Activated naive CD8-positive, alpha-beta T cell treated with anti-CD3 and anti-CD28 coated beads, Interleukin-2, amount 10 ng/mL, durations not matched to agents 7 days and 5 days (primary cell): ENCODE measurements at regions not wholly inside any gene's neighbourhood (a gene's known extent, or its start where the extent isn't known, plus 50 kb on each side); places are given as distances from the start of the nearest gene placed in this dataset.

Experiments used
- ATAC-seq: fragments of 150-1000 bp; cut with Tn5 transposase; one replicate; pipeline ENCODE4 v1.10.0; 2021; ENCODE audit warnings: low read depth, moderate library complexity
- POLR2A ChIA-PET: fragments of 350-600 bp; sonication (Branson Sonifier 250); formaldehyde crosslinking; loops from one replicate; lab custom pipeline; 2021; ENCODE audit warnings: antibody characterized with exemption; lab: Charles Lee
- DNase-seq: peaks from one replicate; pipeline ENCODE4 v3.0.0; 2021
- H3K27ac Mint-ChIP-seq: one replicate; pipeline ENCODE4 v1.8.0; 2022; ENCODE audit warnings: mild to moderate bottlenecking, mixed read lengths
- H3K27me3 Mint-ChIP-seq: one replicate; pipeline ENCODE4 v1.8.0; 2022; ENCODE audit warnings: mild to moderate bottlenecking, moderate library complexity, mixed read lengths
- H3K36me3 Mint-ChIP-seq: one replicate; pipeline ENCODE4 v1.8.0; 2021; ENCODE audit warnings: mild to moderate bottlenecking, mixed read lengths
- H3K4me1 Mint-ChIP-seq: one replicate; pipeline ENCODE4 v1.8.0; 2021; ENCODE audit warnings: mixed read lengths
- H3K4me3 Mint-ChIP-seq: one replicate; pipeline ENCODE4 v1.8.0; 2022; ENCODE audit warnings: mild to moderate bottlenecking, moderate library complexity, mixed read lengths
- H3K9me3 Mint-ChIP-seq: one replicate; pipeline ENCODE4 v1.8.0; 2021; ENCODE audit warnings: mixed read lengths

- no peak for DNase-seq
- no peak overlapping the region for H3K4me3 Mint-ChIP-seq
- H3K9me3 Mint-ChIP-seq = no peaks in the 10 kb centered on the region
- H3K27ac Mint-ChIP-seq = no peak overlapping the region
- H3K36me3 Mint-ChIP-seq = no peaks in the 10 kb centered on the region
- H3K4me1 Mint-ChIP-seq = no peaks in the 10 kb centered on the region
- ATAC-seq = no peak
- POLR2A ChIA-PET = no interaction called here
- peaks cover 3% of the 10 kb centered on the region for H3K27me3 Mint-ChIP-seq
Measured at GRCh38 chr2:47653902-47654789, 83.4 kb upstream of the KCNK12 start.

- Mint-ChIP-seq H3K4me1 (no peaks in the 10 kb centered on the region), H3K9me3 (no peaks in the 10 kb centered on the region), H3K27ac (no peak overlapping the region), H3K36me3 (no peaks in the 10 kb centered on the region), H3K4me3 (no peak overlapping the region), H3K27me3 (peaks cover 3% of the 10 kb centered on the region)
- POLR2A ChIA-PET = no interaction called here
- DNase-seq (no peak), ATAC-seq (no peak)
Measured at GRCh38 chr2:47653036-47653435, 82.3 kb upstream of the KCNK12 start.

GRCh38 chr2:47652061-47652690 lies 81.4 kb upstream of the KCNK12 start:
- Mint-ChIP-seq H3K36me3 (peaks cover 1% of the 10 kb centered on the region), H3K4me1 (no peaks in the 10 kb centered on the region), H3K9me3 (no peaks in the 10 kb centered on the region), H3K27ac (no peak overlapping the region), H3K4me3 (no peak overlapping the region), H3K27me3 (peaks cover 3% of the 10 kb centered on the region)
- DNase-seq = no peak
- POLR2A ChIA-PET = no interaction called here
- ATAC-seq = no peak

GRCh38 chr2:47651296-47651695 lies 80.5 kb upstream of the KCNK12 start:
- H3K4me1 Mint-ChIP-seq = no peaks in the 10 kb centered on the region
- H3K27ac Mint-ChIP-seq = no peak overlapping the region
- no peak overlapping the region for H3K4me3 Mint-ChIP-seq
- H3K36me3 Mint-ChIP-seq = peaks cover 1% of the 10 kb centered on the region
- POLR2A ChIA-PET = no interaction called here
- DNase-seq (no peak), ATAC-seq (no peak)
- no peaks in the 10 kb centered on the region for H3K9me3 Mint-ChIP-seq
- H3K27me3 Mint-ChIP-seq = peaks cover 3% of the 10 kb centered on the region

- peaks cover 3% of the 10 kb centered on the region for H3K27me3 Mint-ChIP-seq
Measured at GRCh38 chr2:47650001-47650535, 79.3 kb upstream of the KCNK12 start.

GRCh38 chr2:47645246-47645645 lies 74.5 kb upstream of the KCNK12 start:
- DNase-seq (no peak), ATAC-seq (no peak)
- Mint-ChIP-seq H3K27ac (no peak overlapping the region), H3K4me3 (no peak overlapping the region), H3K36me3 (peaks cover 1% of the 10 kb centered on the region), H3K4me1 (no peaks in the 10 kb centered on the region), H3K9me3 (no peaks in the 10 kb centered on the region), H3K27me3 (no peaks in the 10 kb centered on the region)
- POLR2A ChIA-PET = no interaction called here

More at GRCh38 chr2:47650001-47650535, 79.3 kb upstream of the KCNK12 start:
- Mint-ChIP-seq H3K4me1 (no peaks in the 10 kb centered on the region), H3K9me3 (no peaks in the 10 kb centered on the region), H3K4me3 (no peak overlapping the region), H3K27ac (no peak overlapping the region), H3K36me3 (peaks cover 1% of the 10 kb centered on the region)
- POLR2A ChIA-PET = no interaction called here
- ATAC-seq (no peak), DNase-seq (no peak)

- no peaks in the 10 kb centered on the region for H3K4me1 Mint-ChIP-seq
- no peak overlapping the region for H3K27ac Mint-ChIP-seq
- H3K27me3 Mint-ChIP-seq = no peaks in the 10 kb centered on the region
- H3K4me3 Mint-ChIP-seq = no peak overlapping the region
- POLR2A ChIA-PET = no interaction called here
- H3K36me3 Mint-ChIP-seq = peaks cover 1% of the 10 kb centered on the region
- DNase-seq (no peak), ATAC-seq (no peak)
- no peaks in the 10 kb centered on the region for H3K9me3 Mint-ChIP-seq
Measured at GRCh38 chr2:47644351-47644750, 73.6 kb upstream of the KCNK12 start.

GRCh38 chr2:47641366-47641765 lies 70.6 kb upstream of the KCNK12 start:
- Mint-ChIP-seq H3K9me3 (no peaks in the 10 kb centered on the region), H3K4me3 (no peak overlapping the region), H3K27ac (no peak overlapping the region), H3K4me1 (no peaks in the 10 kb centered on the region), H3K36me3 (no peaks in the 10 kb centered on the region), H3K27me3 (no peaks in the 10 kb centered on the region)
- POLR2A ChIA-PET = no interaction called here
- DNase-seq (no peak), ATAC-seq (no peak)

GRCh38 chr2:47640356-47640755 lies 69.6 kb upstream of the KCNK12 start:
- H3K4me1 Mint-ChIP-seq = no peaks in the 10 kb centered on the region
- H3K36me3 Mint-ChIP-seq = no peaks in the 10 kb centered on the region
- POLR2A ChIA-PET = no interaction called here
- no peak overlapping the region for H3K27ac Mint-ChIP-seq
- DNase-seq (no peak), ATAC-seq (no peak)
- H3K27me3 Mint-ChIP-seq = no peaks in the 10 kb centered on the region
- H3K9me3 Mint-ChIP-seq = no peaks in the 10 kb centered on the region
- no peak overlapping the region for H3K4me3 Mint-ChIP-seq

GRCh38 chr2:47639467-47639866 lies 68.7 kb upstream of the KCNK12 start:
- no peak overlapping the region for H3K27ac Mint-ChIP-seq
- POLR2A ChIA-PET = no interaction called here
- no peaks in the 10 kb centered on the region for H3K27me3 Mint-ChIP-seq
- no peak overlapping the region for H3K4me3 Mint-ChIP-seq
- H3K4me1 Mint-ChIP-seq = peaks cover 3% of the 10 kb centered on the region
- no peaks in the 10 kb centered on the region for H3K36me3 Mint-ChIP-seq
- no peak for DNase-seq
- ATAC-seq = no peak
- no peaks in the 10 kb centered on the region for H3K9me3 Mint-ChIP-seq

GRCh38 chr2:47638430-47638829 lies 67.6 kb upstream of the KCNK12 start:
- no peaks in the 10 kb centered on the region for H3K27me3 Mint-ChIP-seq
- ATAC-seq (no peak), DNase-seq (no peak)
- POLR2A ChIA-PET = no interaction called here
- H3K4me1 Mint-ChIP-seq = peaks cover 3% of the 10 kb centered on the region
- no peak overlapping the region for H3K4me3 Mint-ChIP-seq
- no peaks in the 10 kb centered on the region for H3K36me3 Mint-ChIP-seq
- H3K27ac Mint-ChIP-seq = no peak overlapping the region
- no peaks in the 10 kb centered on the region for H3K9me3 Mint-ChIP-seq

GRCh38 chr2:47636596-47637264 lies 65.9 kb upstream of the KCNK12 start:
- no peaks in the 10 kb centered on the region for H3K27me3 Mint-ChIP-seq
- no peak for DNase-seq
- POLR2A ChIA-PET = interaction anchor here (0.5 kb wide), 1 partner anchor 249 kb away, joined by 3 read pairs; no protein-coding TSS in a partner anchor

GRCh38 chr2:47636176-47636575 lies 65.4 kb upstream of the KCNK12 start:
- Mint-ChIP-seq H3K4me1 (peaks cover 3% of the 10 kb centered on the region), H3K27me3 (no peaks in the 10 kb centered on the region), H3K36me3 (no peaks in the 10 kb centered on the region), H3K9me3 (no peaks in the 10 kb centered on the region), H3K27ac (no peak overlapping the region), H3K4me3 (no peak overlapping the region)
- DNase-seq (no peak), ATAC-seq (no peak)
- POLR2A ChIA-PET = no interaction called here

More at GRCh38 chr2:47636596-47637264, 65.9 kb upstream of the KCNK12 start:
- Mint-ChIP-seq H3K4me3 (no peak overlapping the region), H3K27ac (no peak overlapping the region), H3K36me3 (no peaks in the 10 kb centered on the region), H3K4me1 (peaks cover 3% of the 10 kb centered on the region), H3K9me3 (no peaks in the 10 kb centered on the region)
- ATAC-seq = no peak
